RPMI8226 (cell line): ENCODE measurements at regions not wholly inside any gene's neighbourhood (a gene's known extent, or its start where the extent isn't known, plus 50 kb on each side); places are given as distances from the start of the nearest gene placed in this dataset.
A peak's percentile ranks its signal among the peaks of the same experiment; 100 is the strongest.

Experiments
- DNase-seq: peaks from one replicate; pipeline ENCODE4 v3.0.0-alpha.2; 2015

DNA sequence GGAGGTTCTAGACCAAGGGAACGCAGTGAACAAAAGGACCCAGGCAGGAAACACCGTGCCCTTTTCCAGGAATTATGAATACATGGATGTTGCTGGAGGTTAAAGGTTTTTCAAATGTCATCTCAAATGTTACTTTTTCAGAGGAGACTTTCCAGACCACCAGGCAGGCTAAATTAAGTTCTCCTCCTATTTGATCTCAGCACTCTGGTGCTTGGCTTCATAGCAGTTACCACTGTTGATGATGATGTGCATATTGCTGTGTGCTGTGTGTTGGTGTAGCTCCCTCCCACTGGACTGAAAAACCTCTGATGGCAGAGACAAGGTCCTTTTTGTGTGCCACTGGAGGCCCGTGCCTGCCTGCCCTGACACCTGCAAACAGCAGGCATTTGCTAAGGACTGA lies 137.3 kb upstream of the PTPRM start:
- DNase-seq = no peak

DNA sequence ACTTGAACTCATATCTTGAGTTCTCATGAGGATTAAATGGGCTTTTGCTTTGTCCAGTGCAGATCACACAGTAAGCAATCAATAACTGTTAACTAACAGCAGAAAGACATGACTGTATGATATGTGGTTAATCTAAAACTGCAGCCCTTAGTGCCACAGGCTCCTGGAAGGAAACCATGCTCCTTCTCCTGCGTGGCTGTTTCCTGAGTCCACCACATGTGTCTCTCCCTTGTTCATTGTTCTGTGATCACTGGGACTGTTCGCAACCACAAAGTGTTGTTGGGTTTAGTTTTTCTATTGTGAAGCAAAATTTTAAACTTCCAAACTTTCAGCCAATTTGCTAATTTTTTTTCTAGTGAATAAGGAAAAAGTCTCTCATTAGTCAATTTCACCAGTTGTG lies 130.9 kb upstream of the PTPRM start:
- DNase-seq = no peak

DNA sequence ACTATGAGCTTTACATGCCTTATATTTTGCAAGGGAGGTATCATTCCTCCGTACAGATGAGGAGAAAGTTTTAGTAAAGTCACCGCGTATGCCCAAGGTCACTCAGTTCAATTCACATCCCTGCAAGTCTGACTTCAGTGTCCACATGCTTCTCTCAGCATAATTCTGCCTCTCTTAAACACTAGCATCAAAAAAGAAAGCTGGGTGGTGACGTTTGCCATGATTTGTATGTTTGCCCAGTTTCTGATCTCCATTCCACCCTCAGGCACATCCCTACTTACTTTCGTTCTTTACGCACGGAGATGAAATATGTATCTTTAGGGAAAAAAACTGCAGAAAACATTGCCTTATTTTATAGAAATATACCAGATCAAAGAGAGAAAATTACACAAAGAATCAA lies 129.2 kb upstream of the PTPRM start:
- DNase-seq = no peak

DNA sequence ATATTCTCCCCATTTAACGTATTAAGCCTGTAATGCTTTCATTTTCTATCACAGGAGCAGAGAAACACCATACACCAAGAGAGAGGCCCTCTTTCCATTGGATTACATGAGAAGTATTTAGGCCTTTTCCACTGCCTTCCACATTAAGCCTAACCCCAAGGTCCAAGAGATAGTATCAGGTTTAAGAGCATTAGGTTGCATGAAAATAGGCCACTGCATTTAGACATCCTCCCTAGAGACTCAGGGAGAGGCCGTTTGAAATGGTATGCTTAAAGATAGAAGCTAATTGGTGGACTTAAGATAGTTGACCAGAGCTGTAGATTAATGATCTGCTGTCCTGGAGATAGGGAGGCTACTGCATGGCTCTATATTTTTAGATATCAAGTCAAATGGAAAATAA lies 128.5 kb upstream of the PTPRM start:
- no peak for DNase-seq

DNA sequence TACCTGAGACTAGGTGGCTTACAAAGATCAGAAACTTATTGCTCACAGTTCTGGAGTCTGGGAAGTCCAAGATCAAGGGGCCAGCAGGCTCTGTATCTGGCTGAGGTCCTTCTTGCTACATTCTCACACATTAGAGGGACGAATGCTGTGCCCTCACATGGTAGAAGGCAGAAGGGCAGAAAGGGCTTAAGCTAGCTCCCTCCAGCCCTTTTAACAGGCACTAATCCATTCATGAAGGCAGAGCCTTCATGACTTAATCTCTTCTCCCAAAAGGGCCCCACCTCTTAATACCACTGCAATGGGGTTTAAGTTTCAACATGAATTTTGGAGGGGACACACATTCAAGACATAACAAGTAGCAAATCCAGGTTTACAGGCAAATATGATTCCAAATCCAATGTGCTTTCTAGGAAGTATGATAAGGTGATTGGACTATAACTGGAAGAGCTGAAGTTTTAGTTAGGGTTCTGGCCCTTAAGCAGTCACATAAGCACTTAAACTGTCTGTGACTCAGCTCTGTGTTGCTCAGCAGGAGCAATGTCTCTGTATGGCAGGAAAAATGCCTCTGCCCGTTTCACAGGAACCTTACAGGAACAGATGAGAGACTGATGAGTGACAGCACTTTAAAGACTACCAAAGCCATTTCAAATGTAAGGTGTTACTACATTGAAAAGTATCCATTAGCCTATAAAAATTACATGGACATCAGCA lies 119.6 kb upstream of the PTPRM start:
- DNase-seq = no peak

DNA sequence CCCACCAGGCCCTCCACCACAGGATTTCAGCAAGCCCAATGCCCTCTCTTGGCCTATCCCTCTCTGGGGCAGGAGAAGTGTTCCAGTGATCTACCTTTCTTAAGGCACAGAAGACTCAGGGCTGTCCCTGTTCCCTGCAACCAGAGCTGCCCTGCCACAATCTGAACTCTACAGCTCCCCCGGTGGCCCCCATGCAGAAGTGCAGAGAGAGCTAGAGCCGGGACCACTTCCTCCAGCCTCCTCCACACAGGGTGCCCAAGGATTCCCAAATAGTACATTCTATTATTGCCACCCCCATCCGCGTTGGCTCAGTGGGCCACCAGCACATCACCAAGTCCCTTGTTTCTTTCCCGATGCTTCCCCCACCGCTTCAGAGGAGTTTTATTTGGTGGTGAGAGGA lies 114.8 kb upstream of the PTPRM start:
- DNase-seq = peak; percentile 54

DNA sequence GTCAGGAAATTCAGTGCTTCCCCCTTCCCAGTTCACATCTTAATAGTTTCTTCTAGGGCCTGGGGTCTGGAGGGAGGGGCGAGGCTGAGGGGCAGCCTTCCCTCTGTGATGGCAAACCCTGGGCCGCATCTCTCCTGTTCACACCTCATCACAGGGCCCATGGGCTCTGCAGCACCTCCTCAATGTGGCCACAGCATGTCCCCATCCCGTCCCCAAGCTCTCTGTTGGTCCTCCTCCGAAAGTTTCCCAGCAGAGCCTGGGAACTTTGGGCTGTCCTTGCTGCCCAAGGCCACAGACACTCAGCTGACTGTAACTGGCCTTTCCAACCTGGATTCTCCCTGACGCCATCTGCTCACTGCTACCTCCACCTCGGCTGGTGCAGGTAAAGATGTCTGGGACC lies 112.7 kb upstream of the PTPRM start:
- DNase-seq = no peak

DNA sequence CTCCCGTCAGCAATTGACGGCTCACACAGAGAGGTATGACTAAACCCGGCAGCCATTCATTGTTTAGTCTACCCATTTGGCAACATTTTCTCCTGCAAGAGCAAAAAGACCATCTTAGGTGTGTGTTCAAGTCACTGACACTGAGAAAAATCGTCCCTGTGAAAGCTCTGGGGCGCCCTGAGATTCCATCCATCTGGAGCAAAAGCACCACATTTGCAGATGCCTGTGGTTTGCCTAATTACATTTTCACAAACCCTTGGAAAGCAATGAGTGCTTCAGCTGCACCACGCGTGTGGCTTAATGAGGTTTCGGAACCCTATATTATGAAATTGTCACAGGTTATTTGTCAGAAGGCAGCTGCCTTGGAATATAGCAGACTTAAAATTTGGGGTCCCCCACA lies 110.7 kb upstream of the PTPRM start:
- DNase-seq = peak; percentile 31

DNA sequence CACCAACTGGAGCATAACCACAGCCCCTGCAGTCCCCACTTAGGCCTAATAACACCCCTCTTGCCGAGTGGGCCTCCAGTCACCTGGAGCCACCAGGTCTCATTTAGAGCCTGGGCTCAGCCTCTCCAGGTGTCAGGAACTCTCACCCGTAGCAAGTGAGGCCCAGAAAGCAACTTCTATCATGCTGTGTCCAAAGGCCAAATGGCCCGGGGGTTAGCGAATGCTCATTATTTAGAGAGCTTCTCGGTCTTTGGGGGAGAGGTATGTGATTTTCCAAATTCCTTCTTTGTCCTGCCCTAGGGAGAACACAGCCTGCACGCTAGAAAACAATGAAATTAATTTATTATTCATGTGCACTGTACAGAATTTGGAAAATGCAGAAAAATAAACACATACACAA lies 109.9 kb upstream of the PTPRM start:
- DNase-seq = no peak

DNA sequence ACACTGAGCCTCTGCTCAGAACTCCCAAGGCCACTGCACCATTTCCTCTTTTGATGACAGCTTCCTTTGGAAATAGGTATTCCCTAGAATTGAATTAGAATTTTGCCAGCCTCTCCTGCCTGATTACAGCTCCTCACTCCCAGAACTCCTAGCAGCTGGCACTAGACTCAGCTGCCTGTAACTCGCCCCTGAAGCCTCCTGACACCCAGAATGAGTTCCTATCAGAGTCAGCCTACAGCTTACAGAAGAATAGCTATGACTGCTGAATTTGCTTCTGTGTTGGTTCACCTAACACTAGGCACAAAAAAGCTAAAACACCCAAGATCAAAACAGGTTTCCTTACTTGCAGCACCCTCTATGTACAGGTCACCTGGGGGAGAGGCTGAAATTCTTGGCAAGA lies 108.2 kb upstream of the PTPRM start:
- DNase-seq = no peak

DNA sequence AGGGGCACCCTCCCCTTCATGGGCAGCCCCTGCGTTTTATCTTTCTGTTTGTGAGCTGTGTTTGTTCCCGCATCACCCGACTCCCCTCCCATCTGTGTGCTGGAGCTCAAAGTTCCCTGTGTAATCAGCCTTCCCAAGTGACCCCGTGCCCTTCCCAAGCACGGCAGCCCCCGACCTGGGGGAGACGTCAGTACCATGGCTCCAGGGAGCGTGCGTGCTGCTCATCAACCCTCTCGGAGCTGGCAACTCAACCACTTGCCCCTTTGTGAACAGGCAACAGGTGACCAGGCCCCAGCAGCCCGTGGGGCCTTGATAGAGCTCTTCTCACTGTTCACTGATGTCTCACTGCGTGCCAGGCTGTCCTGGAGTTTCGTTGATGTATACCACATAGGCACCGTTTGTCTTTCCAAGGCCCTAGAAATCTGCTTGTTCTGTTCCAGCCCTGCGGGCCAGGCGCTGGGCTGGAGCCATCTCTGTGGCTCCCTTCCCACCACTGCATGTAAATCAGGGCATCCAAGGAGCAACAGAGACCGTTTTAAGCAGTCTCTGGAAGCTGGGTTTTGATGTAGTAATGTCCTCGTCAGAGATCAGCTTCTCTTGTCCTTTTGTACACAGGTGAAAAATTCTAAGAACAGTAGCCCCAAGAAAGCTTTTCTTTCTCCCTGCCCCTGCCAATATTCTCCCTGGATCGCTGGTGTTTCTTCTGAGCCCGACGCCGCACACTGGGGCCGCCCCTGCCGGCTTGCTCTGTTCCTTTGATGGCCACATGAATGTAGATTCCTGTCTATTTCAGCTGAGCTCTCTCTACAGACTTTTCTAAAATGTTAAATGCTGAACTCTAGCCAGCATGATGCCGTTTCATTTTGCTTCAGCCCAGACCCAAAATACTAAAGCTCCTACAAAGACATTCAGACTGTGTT lies 107.0 kb upstream of the PTPRM start:
- no peak for DNase-seq

DNA sequence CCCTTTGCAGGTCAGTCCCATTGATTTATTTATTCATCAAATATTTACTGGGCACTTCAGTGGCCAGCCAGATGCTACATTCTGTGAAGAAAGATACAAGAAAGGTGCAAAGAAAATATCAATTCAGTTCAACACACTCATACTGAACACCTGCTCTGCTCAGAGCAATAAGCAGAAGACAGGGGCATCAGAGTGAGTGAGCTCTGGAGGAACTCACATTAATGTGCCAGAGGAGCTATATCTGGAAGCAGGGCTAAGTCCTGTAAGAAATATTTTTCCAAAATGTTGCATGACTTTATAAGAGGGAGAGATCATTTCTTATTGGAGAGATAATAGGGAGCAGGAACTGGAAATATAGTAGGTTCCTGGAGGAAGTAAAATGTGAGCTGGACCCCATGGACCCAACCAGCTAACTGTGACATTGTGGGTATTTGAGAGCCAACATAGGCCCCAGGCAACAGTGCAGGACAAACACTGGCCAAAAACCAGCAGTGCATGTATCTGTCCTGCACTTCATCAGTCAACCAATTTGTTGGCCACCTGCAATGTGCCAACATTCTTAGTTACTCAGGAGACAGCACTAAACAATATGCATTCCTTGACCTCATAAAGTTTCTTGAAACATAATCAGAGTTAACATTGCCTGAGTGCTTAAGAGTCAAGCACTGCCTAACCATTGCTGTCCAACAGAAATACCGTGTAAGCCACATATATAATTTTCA lies 102.7 kb upstream of the PTPRM start:
- DNase-seq = no peak

DNA sequence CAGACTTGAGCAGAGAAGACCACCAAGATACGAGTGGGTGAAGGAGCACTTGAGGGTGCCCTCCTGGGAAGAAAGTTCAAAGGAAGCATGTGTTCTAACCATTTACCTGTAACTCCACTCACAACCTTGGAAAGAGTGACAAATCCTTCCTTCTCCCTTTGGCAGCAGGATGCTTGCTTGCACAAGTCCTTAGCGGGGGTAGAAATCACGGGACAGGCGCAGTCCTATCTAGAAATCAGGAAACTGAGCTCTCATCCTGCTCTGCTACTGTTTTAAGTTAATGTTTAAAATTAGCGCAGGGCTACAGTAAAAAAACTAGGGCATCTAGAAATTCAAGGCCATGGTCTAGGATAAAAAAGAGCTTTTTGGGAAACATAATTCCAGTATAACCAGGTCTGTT lies 100.9 kb upstream of the PTPRM start:
- DNase-seq = no peak

DNA sequence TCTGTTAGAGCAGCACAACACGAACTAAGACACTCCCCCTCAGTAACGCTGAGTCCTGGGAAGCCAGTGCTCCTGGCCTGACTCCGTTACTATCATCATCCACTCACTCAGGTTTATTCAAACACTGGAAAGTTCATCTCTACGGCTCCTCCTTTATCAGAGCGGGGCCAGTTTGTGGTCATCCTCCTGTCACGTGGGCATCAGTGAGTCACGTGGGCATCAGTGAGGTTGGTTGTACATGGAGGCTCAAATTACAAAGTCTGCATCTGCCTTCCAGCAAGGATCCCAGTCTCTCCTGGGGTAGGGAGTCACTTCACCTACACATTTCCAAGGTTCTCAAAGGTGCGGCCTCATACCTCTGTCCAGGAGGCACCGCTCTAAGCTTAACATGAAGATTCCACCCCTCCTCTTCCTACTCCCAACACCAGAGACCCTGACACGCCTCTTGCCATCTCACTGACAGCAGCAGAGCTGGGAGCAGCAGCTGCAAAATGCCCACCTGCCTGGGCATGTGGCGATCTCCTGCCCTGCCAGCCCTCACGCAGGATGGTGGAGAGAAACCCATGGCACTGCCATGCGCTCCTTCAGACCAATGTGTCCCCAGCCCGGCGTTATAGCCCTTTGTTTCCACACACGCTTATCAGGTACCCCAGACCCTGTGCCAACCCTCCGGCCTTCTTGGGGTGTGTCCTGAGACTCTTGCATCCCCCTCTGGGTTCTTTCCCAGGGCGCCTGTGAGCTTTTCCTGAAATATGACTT lies 99.2 kb upstream of the PTPRM start:
- no peak for DNase-seq

DNA sequence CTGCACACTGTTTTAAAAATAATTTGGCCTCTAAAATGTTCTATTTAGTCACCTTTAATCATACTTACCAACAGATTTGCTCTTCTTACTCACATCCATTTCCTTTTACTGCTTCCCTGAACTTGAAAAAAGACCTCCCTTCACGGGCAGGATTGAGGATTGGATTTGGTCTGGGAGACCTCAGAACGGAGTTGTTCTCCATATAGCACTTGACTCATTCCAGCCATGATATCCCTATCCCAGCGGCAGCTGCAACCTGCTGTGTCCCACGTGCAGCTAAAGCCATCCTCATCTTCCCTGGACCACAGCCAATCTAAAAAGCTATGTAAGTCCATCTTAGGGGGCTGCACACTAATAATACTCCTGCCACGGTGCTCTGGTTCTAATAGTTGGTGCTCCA lies 97.0 kb upstream of the PTPRM start:
- DNase-seq = no peak

DNA sequence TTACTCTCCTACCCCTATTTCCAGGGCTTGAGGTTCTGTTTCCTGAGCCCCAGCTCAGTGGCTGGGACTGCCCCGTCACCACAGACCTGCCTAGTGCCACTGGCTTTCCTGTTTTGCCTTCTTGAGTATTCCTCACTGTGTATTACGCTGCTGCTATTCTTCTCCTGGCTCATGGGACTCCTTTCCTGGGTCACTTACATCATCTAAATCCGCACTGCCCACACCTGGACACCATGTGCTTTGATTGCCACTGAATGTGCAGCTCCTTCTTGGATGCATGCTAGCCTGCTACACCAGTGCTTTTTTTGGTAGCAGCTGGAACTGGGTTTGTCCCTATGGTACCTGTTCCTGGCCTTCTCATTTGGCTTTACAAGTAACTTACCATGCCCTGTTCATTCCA lies 96.6 kb upstream of the PTPRM start:
- no peak for DNase-seq

DNA sequence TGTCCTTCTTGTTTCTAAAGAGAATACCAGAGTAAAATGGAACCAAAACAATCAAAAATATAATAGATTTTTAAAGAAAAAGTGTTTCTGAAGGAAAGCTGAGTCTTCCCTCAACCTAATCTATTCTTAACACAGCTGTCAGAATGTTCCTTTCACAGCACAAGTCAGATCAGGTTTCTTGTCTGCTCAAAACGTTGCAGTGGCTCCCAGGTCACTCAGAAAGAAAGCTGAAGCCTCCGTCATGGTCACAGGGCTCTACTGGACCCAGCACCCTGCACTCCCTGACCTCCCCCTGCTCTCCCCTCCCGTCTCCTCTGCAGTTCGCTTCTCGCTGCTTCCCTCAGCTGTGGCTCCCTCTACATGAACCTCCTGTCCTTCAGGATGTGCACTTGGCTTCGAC lies 90.7 kb upstream of the PTPRM start:
- no peak for DNase-seq

DNA sequence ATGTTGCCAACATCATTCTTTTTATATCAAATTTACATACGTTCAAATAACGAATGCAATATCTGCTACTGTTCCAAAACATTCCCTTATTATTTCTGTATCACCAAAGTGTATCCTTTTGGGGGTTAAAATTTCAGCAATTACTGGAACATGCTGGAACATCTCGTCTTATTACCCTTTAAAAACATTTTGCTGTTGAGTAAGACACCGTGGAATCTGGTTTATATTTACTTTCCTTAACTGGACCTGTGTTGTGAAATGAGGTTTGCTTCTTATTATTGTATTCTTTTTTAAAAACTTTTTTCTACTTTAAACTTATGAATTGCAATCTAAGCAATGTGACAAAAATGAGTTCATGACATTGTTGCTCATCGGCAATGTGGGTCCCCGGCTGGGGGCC lies 87.4 kb upstream of the PTPRM start:
- no peak for DNase-seq

DNA sequence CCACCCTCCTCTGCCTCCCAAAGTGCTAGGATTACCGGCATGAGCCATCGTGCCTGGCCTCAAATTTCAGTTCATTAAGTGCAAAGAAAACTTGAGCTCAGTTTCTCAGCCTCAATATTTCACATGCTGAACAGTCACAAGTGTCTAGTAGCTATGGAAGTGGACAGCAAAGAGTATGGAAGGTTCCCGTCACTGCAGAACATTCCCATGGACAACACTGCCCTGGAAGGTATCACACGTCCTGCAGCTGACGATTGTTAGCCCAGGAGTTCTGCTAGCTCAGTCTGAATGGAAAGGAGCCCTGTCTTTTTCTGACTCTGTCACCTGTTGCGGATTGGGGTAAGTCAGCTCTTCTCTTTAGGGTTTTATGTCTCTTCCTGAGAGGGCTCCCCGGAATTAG lies 86.2 kb upstream of the PTPRM start:
- no peak for DNase-seq

DNA sequence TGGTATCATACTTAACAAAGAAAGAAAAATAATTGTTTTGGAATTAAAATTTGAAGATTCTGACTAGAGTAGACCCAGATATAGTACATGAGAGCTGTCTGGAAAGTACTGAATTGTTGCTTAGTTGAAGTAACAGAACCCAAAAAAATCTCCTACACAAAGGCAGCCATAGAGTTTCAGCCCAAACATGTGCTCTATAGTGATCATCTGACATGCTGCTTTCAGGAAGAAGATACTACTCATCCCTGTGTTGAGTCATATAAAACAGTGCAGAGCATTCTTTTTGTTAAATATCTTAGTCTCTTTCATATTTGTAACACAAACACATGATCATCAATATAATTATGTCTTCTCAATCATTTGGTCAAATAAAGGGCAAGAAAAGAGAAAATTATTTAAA lies 84.8 kb upstream of the PTPRM start:
- no peak for DNase-seq

DNA sequence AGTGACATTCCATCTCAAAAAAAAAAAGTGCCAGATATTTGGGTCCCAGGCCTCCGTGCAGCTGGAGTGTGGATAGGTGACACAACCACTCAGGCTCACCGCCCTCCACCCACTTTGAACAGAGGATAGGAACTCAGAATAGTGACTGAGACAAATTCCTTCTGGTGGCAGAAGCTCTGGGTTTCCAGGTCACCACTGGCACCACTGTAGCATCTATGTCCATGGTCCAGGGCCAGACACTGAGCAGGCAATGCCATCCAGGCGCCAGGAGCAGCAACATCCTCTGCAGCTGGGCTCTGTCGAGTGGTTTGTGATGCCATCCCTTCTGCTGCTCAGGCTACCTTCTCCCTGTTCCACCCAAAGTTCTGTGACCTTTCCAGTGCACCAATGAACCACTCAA lies 81.5 kb upstream of the PTPRM start:
- DNase-seq = no peak

DNA sequence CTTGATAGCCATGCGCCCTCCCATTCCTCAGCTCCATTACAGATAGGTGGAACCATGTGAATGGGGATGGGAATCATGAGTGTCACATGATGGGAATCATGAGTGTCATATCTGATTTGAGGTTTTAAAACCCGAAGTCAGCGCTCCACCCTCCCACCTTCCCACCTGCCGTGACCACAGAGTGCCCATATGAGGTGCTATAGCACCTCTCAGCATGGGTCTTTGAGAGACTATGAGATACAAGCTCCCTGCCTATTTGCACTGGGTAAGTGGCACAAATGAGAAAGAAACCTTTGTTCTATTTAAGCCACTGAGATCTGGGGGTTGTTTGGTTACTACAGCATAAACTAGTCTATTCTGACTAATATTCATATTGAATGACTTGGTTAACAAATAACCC lies 78.5 kb upstream of the PTPRM start:
- no peak for DNase-seq

DNA sequence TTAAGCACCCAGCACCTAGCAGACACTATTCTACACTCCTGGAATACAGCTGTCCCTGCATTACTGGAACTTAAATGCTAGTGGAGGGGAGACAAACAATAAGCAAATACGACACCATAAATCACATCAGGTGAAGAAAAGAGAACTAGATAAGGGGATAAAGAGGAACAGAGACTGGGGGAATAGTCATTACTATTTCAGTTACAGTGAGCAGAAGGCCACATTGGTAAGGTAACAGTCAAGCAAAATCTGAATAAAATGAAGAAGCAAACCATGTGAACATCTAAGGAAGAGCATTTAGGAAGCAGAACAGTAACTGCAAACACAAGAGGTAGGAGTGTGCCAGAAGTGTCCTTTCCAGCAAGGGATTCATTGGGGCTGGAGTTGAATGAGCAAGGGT lies 77.0 kb upstream of the PTPRM start:
- DNase-seq = no peak
